LNCaP clone FGC (cell line): ENCODE measurements at regions not wholly inside any gene's neighbourhood (a gene's known extent, or its start where the extent isn't known, plus 50 kb on each side); places are given as distances from the start of the nearest gene placed in this dataset.
"Not testable (repeated sequence)": the region's sequence is repeated elsewhere in the genome, so short reads cannot be mapped to it uniquely, and the experiment has no call there.

Source experiments
- DNase-seq: peaks from one replicate; pipeline ENCODE4 v3.0.0-alpha.2; 2011; ENCODE audit warnings: low read depth
- H3K4me3 ChIP-seq: 2 replicates; pipeline ENCODE4 v1.5.1; 2011; ENCODE audit warnings: mild to moderate bottlenecking, low read depth, low read length, control low read depth
- TF ChIP-seq, protein P1 (sequence below): IDR thresholded peaks from 2 replicates; pipeline ENCODE4 v1.5.1; 2012; ENCODE audit warnings: mild to moderate bottlenecking; ENCODE audit not compliant: control insufficient read depth, insufficient read depth; ENCODE audit errors: extremely low read depth

GRCh38 chr1:87980494-87980893 is 651.8 kb downstream of the LMO4 start:
- no peak overlapping the region for H3K4me3 ChIP-seq
- DNase-seq: no peak
- TF ChIP-seq, protein P1, sequence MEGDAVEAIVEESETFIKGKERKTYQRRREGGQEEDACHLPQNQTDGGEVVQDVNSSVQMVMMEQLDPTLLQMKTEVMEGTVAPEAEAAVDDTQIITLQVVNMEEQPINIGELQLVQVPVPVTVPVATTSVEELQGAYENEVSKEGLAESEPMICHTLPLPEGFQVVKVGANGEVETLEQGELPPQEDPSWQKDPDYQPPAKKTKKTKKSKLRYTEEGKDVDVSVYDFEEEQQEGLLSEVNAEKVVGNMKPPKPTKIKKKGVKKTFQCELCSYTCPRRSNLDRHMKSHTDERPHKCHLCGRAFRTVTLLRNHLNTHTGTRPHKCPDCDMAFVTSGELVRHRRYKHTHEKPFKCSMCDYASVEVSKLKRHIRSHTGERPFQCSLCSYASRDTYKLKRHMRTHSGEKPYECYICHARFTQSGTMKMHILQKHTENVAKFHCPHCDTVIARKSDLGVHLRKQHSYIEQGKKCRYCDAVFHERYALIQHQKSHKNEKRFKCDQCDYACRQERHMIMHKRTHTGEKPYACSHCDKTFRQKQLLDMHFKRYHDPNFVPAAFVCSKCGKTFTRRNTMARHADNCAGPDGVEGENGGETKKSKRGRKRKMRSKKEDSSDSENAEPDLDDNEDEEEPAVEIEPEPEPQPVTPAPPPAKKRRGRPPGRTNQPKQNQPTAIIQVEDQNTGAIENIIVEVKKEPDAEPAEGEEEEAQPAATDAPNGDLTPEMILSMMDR: no peak

DNA sequence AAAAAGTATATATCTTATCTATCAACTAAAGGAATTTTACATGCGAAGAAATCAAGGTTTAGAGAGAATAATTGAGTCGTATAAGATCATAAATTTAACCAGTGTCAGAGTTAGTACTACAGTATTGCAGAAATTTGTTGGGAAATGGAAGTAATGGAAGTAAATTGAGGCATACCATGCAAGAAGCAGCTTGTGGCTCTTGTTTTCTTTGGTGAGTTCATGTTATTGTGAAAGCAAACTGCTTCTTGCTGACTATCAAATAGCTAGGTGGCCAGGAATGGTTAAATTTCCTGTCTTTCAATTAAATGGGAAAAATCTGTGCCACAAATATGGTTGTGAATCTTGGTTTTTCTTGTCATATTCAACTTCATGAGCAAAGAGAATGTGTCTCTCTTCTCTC is 652.7 kb downstream of the LMO4 start:
- no peak overlapping the region for H3K4me3 ChIP-seq
- no peak for DNase-seq
- TF ChIP-seq, protein P1: no peak

GRCh38 chr1:87981810-87982209 is 653.1 kb downstream of the LMO4 start:
- no peak overlapping the region for H3K4me3 ChIP-seq
- no peak for DNase-seq
- TF ChIP-seq, protein P1: no peak

- no peak overlapping the region for H3K4me3 ChIP-seq
- DNase-seq: no peak
- TF ChIP-seq, protein P1: no peak
Measured at GRCh38 chr1:87983841-87984240, 655.2 kb downstream of the LMO4 start.

DNA sequence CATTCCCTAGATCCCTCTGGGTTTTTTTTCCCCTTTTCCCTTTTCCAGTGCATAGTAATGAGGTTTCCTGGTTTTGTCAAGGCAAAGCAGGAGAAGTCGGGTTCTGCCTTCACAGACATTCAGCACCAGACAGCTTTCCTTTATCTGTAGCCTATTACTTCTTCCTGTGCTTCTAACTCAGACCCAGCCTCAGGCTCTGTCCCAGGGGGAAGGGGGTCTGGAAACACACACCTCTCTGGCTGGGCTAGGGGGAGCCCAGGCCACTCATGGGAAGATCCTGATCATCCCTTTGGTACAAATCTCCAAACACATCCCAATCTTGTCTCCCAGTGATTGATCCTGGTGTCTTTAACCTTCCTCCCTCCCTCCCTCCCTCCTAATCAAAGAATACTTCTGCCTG is 656.4 kb downstream of the LMO4 start:
- DNase-seq: no peak
- TF ChIP-seq, protein P1: no peak
- no peak overlapping the region for H3K4me3 ChIP-seq

DNA sequence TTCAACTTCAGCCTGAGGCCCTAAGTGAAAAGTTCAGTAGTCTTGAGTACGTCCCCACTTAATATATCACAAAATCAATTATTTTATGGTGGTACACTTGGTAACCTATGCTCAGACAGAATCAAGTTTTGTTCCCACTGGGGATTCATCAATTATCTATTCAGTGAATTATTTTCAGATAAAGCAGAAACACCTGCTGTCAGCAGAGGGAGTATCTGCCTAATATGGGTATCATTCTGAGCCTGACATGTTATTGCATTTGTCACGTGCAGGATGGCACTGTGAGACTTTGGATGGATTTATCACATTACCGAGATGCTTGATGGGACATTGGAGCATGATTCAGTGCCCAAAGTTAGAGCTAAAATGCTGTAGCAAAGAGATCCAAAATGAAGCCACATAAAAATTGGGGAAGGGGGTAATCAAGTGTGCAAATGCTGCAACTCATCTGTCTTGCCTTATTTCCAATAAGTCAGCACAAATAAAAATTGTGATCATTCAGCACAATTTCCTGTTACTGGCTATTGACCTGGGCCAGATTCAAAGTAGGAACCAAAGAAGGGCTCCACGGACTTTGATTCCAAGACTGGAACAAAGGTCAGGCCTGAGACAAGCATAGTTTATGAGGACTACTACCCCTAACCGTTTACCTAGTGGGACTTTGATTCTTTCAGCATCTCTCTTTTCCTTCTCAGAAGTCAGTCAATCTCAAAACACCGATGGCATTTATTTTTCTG is 657.6 kb downstream of the LMO4 start:
- TF ChIP-seq, protein P1: peak; percentile 43

DNA sequence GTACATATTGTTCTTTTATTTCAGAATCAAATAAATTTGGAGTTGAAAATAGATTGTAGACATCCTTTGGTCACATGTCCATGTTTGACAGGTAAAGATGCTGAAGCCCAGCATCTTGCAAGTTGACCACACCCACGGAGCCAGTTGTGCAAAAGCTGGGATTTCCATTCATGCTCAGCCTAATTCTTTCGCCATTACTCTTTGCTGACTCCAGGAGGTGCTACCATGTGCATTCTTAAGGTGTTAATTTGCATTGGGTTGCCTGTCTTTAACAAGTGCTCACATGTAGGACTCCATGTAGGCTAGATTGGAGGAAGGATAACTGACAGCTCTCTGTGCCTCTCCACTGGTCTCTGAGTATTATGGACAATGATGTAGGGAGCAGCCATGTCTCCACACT is 660.7 kb downstream of the LMO4 start:
- DNase-seq: no peak
- TF ChIP-seq, protein P1: no peak
- H3K4me3 ChIP-seq: no peak overlapping the region

More for the DNA sequence above, 657.6 kb downstream of the LMO4 start:
- no peak for DNase-seq
- no peak overlapping the region for H3K4me3 ChIP-seq

- DNase-seq, H3K4me3 ChIP-seq: not testable (repeated sequence)
Measured at GRCh38 chr1:87992536-87992935, 663.9 kb downstream of the LMO4 start.
